SK-N-MC (cell line): ENCODE measurements at regions not wholly inside any gene's neighbourhood (a gene's known extent, or its start where the extent isn't known, plus 50 kb on each side); places are given as distances from the start of the nearest gene placed in this dataset.

Experiments
- EZH2 ChIP-seq: fragments of 200-600 bp; sonication (generic); IDR thresholded peaks from one replicate; pipeline ENCODE4 v1.6.1; 2017; ENCODE audit warnings: antibody characterized with exemption
- FOXP2 ChIP-seq: optimal IDR thresholded peaks from 2 replicates; pipeline ENCODE3; 2011; ENCODE audit warnings: mild to moderate bottlenecking, moderate library complexity; ENCODE audit not compliant: insufficient read depth; ENCODE audit errors: extremely low read length, control extremely low read depth
- POLR2AphosphoS5 ChIP-seq: IDR thresholded peaks from 2 replicates; pipeline ENCODE4 v1.6.1; 2012; ENCODE audit warnings: mild to moderate bottlenecking, low read depth, low read length, borderline replicate concordance

GRCh38 chr4:14215116-14215770 is 587.7 kb upstream of the BOD1L1 start:
- TF ChIP-seq POLR2AphosphoS5 (no peak), EZH2 (no peak), FOXP2 (no peak)
